RWPE2 (cell line): ENCODE measurements at regions not wholly inside any gene's neighbourhood (a gene's known extent, or its start where the extent isn't known, plus 50 kb on each side); places are given as distances from the start of the nearest gene placed in this dataset.

Experiments used
- ATAC-seq: fragments of 200-7000 bp; cut with Tn5 transposase; 3 replicates; pipeline ENCODE4 v1.9.1; 2021; ENCODE audit warnings: low read depth
- DNase-seq: peaks from one replicate; pipeline ENCODE4 v3.0.0-alpha.2; 2020; ENCODE audit warnings: low spot score
- H3K27ac ChIP-seq: fragments of 450-650 bp; 2 replicates; pipeline ENCODE4 v1.5.1; 2017; ENCODE audit warnings: mild to moderate bottlenecking; ENCODE audit not compliant: poor library complexity, severe bottlenecking
- H3K27me3 ChIP-seq: fragments of 250-450 bp; sonication (Bioruptor Pico); 2 replicates; pipeline ENCODE4 v1.5.1; 2021; ENCODE audit warnings: mild to moderate bottlenecking, moderate library complexity; ENCODE audit not compliant: insufficient read depth, poor library complexity, severe bottlenecking
- H3K36me3 ChIP-seq: fragments of 250-450 bp; sonication (Bioruptor Pico); 2 replicates; pipeline ENCODE4 v1.5.1; 2020; ENCODE audit warnings: low read depth, mild to moderate bottlenecking, moderate library complexity
- H3K4me1 ChIP-seq: fragments of 250-450 bp; sonication (Bioruptor Pico); 2 replicates; pipeline ENCODE4 v1.5.1; 2021; ENCODE audit warnings: mild to moderate bottlenecking, moderate library complexity; ENCODE audit not compliant: insufficient read depth, poor library complexity, severe bottlenecking
- H3K4me3 ChIP-seq: fragments of 250-450 bp; sonication (Bioruptor Pico); 2 replicates; pipeline ENCODE4 v1.5.1; 2021; ENCODE audit warnings: mild to moderate bottlenecking, moderate library complexity; ENCODE audit not compliant: severe bottlenecking
- H3K9me3 ChIP-seq: fragments of 250-450 bp; sonication (Bioruptor Pico); 2 replicates; pipeline ENCODE4 v1.5.1; 2021; ENCODE audit warnings: mild to moderate bottlenecking, moderate library complexity; ENCODE audit not compliant: severe bottlenecking
- TF ChIP-seq, protein P1 (sequence below): fragments of 450-650 bp; IDR thresholded peaks from one replicate; pipeline ENCODE4 v1.5.1; 2017; ENCODE audit warnings: mild to moderate bottlenecking, moderate library complexity; ENCODE audit not compliant: poor library complexity, severe bottlenecking

DNA sequence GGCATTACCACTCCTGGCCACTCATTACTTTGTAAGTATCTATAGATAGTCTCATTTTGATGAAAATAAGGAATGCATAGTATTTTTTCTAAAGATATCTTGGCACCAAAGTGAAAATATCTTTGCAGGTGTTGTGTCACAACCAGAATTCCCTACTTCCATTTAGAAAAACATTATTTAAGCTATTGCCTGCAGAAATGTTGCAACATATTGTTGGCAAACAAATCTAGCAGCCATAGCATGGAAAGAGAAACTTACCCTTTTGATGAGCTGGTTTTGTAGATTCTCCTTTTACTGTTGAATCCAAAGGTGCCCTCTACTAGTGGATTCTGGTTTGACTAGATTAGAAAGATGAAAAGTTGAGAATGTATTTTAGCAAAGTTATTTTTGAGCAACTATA lies 138.8 kb downstream of the AREG start:
- TF ChIP-seq, protein P1, sequence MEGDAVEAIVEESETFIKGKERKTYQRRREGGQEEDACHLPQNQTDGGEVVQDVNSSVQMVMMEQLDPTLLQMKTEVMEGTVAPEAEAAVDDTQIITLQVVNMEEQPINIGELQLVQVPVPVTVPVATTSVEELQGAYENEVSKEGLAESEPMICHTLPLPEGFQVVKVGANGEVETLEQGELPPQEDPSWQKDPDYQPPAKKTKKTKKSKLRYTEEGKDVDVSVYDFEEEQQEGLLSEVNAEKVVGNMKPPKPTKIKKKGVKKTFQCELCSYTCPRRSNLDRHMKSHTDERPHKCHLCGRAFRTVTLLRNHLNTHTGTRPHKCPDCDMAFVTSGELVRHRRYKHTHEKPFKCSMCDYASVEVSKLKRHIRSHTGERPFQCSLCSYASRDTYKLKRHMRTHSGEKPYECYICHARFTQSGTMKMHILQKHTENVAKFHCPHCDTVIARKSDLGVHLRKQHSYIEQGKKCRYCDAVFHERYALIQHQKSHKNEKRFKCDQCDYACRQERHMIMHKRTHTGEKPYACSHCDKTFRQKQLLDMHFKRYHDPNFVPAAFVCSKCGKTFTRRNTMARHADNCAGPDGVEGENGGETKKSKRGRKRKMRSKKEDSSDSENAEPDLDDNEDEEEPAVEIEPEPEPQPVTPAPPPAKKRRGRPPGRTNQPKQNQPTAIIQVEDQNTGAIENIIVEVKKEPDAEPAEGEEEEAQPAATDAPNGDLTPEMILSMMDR, result no peak
- no peak overlapping the region for H3K4me3 ChIP-seq
- 0 out of 3 replicates have a peak, but pooled peaks have one; percentile 31 for ATAC-seq
- H3K36me3 ChIP-seq, result no peaks in the 10 kb centered on the region
- H3K27ac ChIP-seq, result no peak overlapping the region
- peaks cover 6% of the 10 kb centered on the region for H3K4me1 ChIP-seq
- no peaks in the 10 kb centered on the region for H3K9me3 ChIP-seq
- no peaks in the 10 kb centered on the region for H3K27me3 ChIP-seq
- DNase-seq, result no peak

DNA sequence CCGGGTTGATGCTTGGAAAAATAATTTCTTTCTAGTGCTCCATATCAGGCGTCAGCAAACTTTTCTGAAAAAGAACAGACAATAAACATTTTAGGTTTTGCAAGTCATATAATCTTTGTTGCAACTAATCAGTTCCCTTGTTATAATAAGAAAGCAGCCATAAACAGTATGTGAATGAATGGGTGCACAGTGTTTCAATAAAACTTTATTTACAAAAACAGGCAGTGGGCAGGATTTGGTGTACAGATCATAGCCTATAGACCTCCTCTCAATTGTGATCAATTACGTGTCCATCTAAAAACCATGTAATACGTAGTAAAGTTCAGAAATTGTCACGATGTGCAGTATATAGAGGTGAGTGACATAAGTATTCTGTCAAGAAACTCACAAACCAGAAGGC lies 143.4 kb downstream of the AREG start:
- ATAC-seq, result no peak
- TF ChIP-seq, protein P1, result no peak
- Histone ChIP-seq H3K9me3 (no peaks in the 10 kb centered on the region), H3K4me3 (no peak overlapping the region), H3K27me3 (no peaks in the 10 kb centered on the region), H3K27ac (no peak overlapping the region), H3K36me3 (no peaks in the 10 kb centered on the region), H3K4me1 (peaks cover 13% of the 10 kb centered on the region)
- DNase-seq, result no peak

DNA sequence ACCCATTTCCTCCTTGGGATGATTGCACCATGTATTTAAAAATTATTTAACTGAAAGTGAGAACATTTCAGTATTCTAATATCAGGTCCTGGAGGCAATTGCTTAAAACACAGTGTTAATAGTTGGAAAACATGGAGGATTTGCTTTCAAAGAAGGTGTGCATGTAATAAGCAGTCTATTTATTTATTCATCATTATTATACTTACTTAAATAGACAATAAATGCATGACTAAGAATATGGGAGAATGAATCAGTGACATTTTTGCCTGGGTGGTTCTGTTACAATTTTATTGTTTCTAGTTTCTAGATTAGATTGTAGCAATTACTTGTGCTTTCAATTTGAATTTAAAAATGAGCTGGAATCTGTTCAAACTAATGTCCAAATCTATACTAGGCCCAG lies 145.5 kb downstream of the AREG start:
- TF ChIP-seq, protein P1, result no peak

DNA sequence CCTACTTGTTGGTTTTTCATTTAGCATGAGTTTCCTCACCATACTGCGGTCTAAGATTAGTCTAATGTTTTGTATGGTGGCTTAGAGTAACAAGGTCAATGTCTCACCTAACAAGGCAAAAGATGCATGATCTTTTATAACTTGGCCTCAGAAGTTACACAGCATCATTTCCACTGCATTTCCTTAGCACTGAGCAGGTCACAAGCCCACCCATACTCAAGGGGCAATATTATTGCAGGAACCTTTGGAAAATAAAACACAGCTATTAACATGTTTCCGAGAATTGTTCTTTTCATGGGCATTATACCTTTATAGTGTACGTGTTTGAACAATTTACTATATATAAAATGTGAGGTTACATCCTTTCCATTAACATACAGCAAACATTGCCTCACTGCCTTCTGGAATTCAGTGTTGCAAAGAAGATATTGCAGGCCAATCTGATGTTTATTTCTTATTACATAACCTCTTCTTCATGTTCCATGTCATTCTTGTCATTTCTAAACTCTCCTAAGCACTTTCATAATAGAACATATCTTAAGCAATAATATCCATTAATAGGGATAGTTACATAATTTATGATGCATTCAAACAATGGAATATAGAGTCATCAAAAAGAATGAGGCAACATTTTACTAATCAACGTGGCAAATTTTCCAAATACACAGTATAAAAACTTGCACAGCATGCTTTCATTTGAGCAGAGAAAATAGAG lies 153.8 kb downstream of the AREG start:
- peak; percentile 25; the same call in 2 of the 3 replicates for ATAC-seq
- H3K36me3 ChIP-seq, result no peaks in the 10 kb centered on the region
- peaks cover 10% of the 10 kb centered on the region for H3K9me3 ChIP-seq
- no peaks in the 10 kb centered on the region for H3K4me1 ChIP-seq
- DNase-seq, result no peak
- H3K4me3 ChIP-seq, result no peak overlapping the region
- no peaks in the 10 kb centered on the region for H3K27me3 ChIP-seq
- TF ChIP-seq, protein P1, result no peak
- no peak overlapping the region for H3K27ac ChIP-seq

More for the DNA sequence above, 145.5 kb downstream of the AREG start:
- Histone ChIP-seq H3K36me3 (no peaks in the 10 kb centered on the region), H3K27ac (no peak overlapping the region), H3K9me3 (no peaks in the 10 kb centered on the region), H3K4me3 (no peak overlapping the region), H3K27me3 (no peaks in the 10 kb centered on the region), H3K4me1 (peaks cover 9% of the 10 kb centered on the region)
- DNase-seq, result no peak
- no peak for ATAC-seq

- Histone ChIP-seq H3K4me1 (no peaks in the 10 kb centered on the region), H3K36me3 (no peaks in the 10 kb centered on the region), H3K4me3 (no peak overlapping the region), H3K27ac (no peak overlapping the region), H3K9me3 (no peaks in the 10 kb centered on the region), H3K27me3 (no peaks in the 10 kb centered on the region)
- TF ChIP-seq, protein P1, result no peak
- DNase-seq (no peak), ATAC-seq (no peak)
Observed at GRCh38 chr4:74603186-74603585, 158.2 kb downstream of the AREG start.
